Ishikawa (cell line): ENCODE measurements at regions not wholly inside any gene's neighbourhood (a gene's known extent, or its start where the extent isn't known, plus 50 kb on each side); places are given as distances from the start of the nearest gene placed in this dataset.

ENCODE experiments used
- CEBPB ChIP-seq: IDR thresholded peaks from 2 replicates; pipeline ENCODE4 v1.6.1; 2012
- CREB1 ChIP-seq: IDR thresholded peaks from 2 replicates; pipeline ENCODE4 v1.6.1; 2012; ENCODE audit warnings: low read depth
- EGR1 ChIP-seq: IDR thresholded peaks from 2 replicates; pipeline ENCODE4 v1.6.1; 2012
- NFIC ChIP-seq: IDR thresholded peaks from 2 replicates; pipeline ENCODE4 v1.6.1; 2012
- RAD21 ChIP-seq: IDR thresholded peaks from 2 replicates; pipeline ENCODE4 v1.6.1; 2012; ENCODE audit warnings: low read depth
- ZBTB7A ChIP-seq: IDR thresholded peaks from 2 replicates; pipeline ENCODE4 v1.6.1; 2012; ENCODE audit warnings: low read depth
- TF ChIP-seq, protein P1 (sequence below): IDR thresholded peaks from 2 replicates; pipeline ENCODE4 v1.6.1; 2012

DNA sequence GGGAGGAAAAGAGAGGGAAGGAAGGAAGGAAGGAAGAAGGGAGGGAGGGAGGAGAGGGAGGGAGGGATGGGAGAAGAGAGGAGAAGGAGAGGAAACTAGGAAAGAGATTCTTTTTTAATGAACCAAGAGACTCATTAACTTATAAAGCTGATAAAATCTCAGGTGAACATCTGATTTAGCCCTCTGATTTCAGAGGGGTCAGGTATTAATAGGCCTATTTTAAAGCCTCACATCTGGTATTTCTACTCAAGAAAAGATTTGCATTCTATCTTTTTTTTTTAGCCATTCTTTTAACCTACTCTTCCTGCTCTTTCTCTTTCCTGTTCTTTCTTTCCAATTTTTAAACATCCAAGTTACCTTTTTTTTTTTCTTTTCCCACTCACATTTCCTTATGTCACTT is 103.3 kb upstream of the CPEB2 start:
- TF ChIP-seq, protein P1, sequence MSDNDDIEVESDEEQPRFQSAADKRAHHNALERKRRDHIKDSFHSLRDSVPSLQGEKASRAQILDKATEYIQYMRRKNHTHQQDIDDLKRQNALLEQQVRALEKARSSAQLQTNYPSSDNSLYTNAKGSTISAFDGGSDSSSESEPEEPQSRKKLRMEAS = no peak
- TF ChIP-seq CREB1 (no peak), CEBPB (no peak), RAD21 (no peak), EGR1 (no peak), ZBTB7A (no peak), NFIC (no peak)
